ENCODE measurements at regions not wholly inside any gene's neighbourhood (a gene's known extent, or its start where the extent isn't known, plus 50 kb on each side); places are given as distances from the start of the nearest gene placed in this dataset.

- Histone ChIP-seq H2BK120ac (ENCODE audit: low read depth, low read length) (no peak overlapping the region), H3K79me1 (ENCODE audit: low read depth in 1 of 2, low read length in 2 of 2) (no peaks in the 10 kb centered on the region), H3K9ac (ENCODE audit: low read depth, low read length) (no peak overlapping the region), H3K18ac (ENCODE audit: low read depth, low read length) (no peak overlapping the region), H4K5ac (ENCODE audit: low read depth, low read length) (no peak overlapping the region), H2BK20ac (ENCODE audit: low read depth, low read length) (no peak overlapping the region), H2AK9ac (replicated peaks; ENCODE audit: low read depth, low read length, poor library complexity) (no peak overlapping the region), H4K8ac (ENCODE audit: low read depth in 2 of 2, low read length in 2 of 2) (no peak overlapping the region), H3K4ac (ENCODE audit: low read depth, low read length) (no peak overlapping the region), H3K4me3 (ENCODE audit: insufficient read depth, low read depth, low read length) (no peak overlapping the region), H2BK5ac (ENCODE audit: low read depth, low read length, poor library complexity, severe bottlenecking) (no peak overlapping the region), H3K4me2 (ENCODE audit: low read depth, low read length) (no peak overlapping the region), H3K9me3 (ENCODE audit: control insufficient read depth, insufficient read depth, low read length) (peaks cover 6% of the 10 kb centered on the region), H4K20me1 (ENCODE audit: insufficient read depth, low read length) (no peaks in the 10 kb centered on the region), H2BK15ac (ENCODE audit: low read depth, low read length) (no peak overlapping the region), H3K56ac (ENCODE audit: extremely low read depth, insufficient read depth, low read length) (no peak overlapping the region), H3K36me3 (ENCODE audit: control insufficient read depth, insufficient read depth, low read length) (no peaks in the 10 kb centered on the region), H3K23ac (ENCODE audit: low read depth, low read length) (no peak overlapping the region), H3K9me1 (ENCODE audit: insufficient read depth, low read length) (no peaks in the 10 kb centered on the region), H3K27me3 (ENCODE audit: control insufficient read depth, insufficient read depth, low read length) (no peaks in the 10 kb centered on the region), H4K91ac (ENCODE audit: insufficient read depth, low read depth, low read length) (no peak overlapping the region), H3K14ac (replicated peaks; ENCODE audit: low read depth, low read length) (no peak overlapping the region), H2AFZ (replicated peaks; ENCODE audit: low read length, poor library complexity) (no peak overlapping the region), H2AK5ac (ENCODE audit: low read depth, low read length) (no peak overlapping the region), H3K27ac (ENCODE audit: insufficient read depth, low read length) (no peak overlapping the region), H3K4me1 (ENCODE audit: control insufficient read depth, insufficient read depth, low read length) (no peaks in the 10 kb centered on the region)
- no peak for ATAC-seq (ENCODE audit: low read depth)
- POLR2A ChIA-PET (ENCODE audit: unreplicated experiment) = no interaction called here
- no CpG with 5 or more reads among the region's 2 CpGs for WGBS, 2 experiments (ENCODE audit: extremely low coverage in 2 of 2, insufficient read length in 1 of 2)
- TF ChIP-seq CEBPB (IDR thresholded peaks at IDR 0.05; ENCODE audit: low read depth, low read length) = no peak
- no peak for TF ChIP-seq CHD1 (IDR thresholded peaks at IDR 0.05; ENCODE audit: low read depth, low read length)
- TF ChIP-seq POLR2A (IDR thresholded peaks at IDR 0.05; ENCODE audit: low read depth, low read length) = no peak
- no peak for TF ChIP-seq MXI1 (IDR thresholded peaks at IDR 0.05; ENCODE audit: borderline replicate concordance, low read depth, low read length)
- TF ChIP-seq MAFK (IDR thresholded peaks at IDR 0.05; ENCODE audit: low read depth, low read length) = no peak
- TF ChIP-seq FOS (IDR thresholded peaks at IDR 0.05; ENCODE audit: low read depth, low read length) = no peak
- no peak for TF ChIP-seq NFE2L2 (IDR thresholded peaks at IDR 0.05; ENCODE audit: low read depth, low read length)
- TF ChIP-seq SMC3 (IDR thresholded peaks at IDR 0.05; ENCODE audit: low read depth, low read length) = no peak
- no peak for TF ChIP-seq USF2 (IDR thresholded peaks at IDR 0.05; ENCODE audit: low read depth, low read length)
- TF ChIP-seq, protein P1, sequence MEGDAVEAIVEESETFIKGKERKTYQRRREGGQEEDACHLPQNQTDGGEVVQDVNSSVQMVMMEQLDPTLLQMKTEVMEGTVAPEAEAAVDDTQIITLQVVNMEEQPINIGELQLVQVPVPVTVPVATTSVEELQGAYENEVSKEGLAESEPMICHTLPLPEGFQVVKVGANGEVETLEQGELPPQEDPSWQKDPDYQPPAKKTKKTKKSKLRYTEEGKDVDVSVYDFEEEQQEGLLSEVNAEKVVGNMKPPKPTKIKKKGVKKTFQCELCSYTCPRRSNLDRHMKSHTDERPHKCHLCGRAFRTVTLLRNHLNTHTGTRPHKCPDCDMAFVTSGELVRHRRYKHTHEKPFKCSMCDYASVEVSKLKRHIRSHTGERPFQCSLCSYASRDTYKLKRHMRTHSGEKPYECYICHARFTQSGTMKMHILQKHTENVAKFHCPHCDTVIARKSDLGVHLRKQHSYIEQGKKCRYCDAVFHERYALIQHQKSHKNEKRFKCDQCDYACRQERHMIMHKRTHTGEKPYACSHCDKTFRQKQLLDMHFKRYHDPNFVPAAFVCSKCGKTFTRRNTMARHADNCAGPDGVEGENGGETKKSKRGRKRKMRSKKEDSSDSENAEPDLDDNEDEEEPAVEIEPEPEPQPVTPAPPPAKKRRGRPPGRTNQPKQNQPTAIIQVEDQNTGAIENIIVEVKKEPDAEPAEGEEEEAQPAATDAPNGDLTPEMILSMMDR (conservative IDR thresholded peaks at IDR 0.05; ENCODE audit: low read depth, low read length) = no peak
- TF ChIP-seq RCOR1 (IDR thresholded peaks at IDR 0.05; ENCODE audit: insufficient replicate concordance, low read length) = no peak
- no peak for TF ChIP-seq BHLHE40 (IDR thresholded peaks at IDR 0.05; ENCODE audit: low read depth, low read length)
- no peak for TF ChIP-seq MAZ (IDR thresholded peaks at IDR 0.05; ENCODE audit: borderline replicate concordance, low read depth, low read length)
- no peak for TF ChIP-seq RFX5 (IDR thresholded peaks at IDR 0.05; ENCODE audit: low read depth, low read length)
- no peak for TF ChIP-seq RAD21 (IDR thresholded peaks at IDR 0.05; ENCODE audit: low read length)
- no peak for TF ChIP-seq ELK1 (IDR thresholded peaks at IDR 0.05; ENCODE audit: borderline replicate concordance, low read depth, low read length)
- CTCF ChIA-PET = no interaction called here
- in situ Hi-C loops (cut with MboI; ENCODE audit: low sequenced_read_pairs) (no loop called here), intact Hi-C loops (cut with micrococcal nuclease) (no loop called here), dilution Hi-C loops (cut with HindIII; ENCODE audit: low sequenced_read_pairs, unreplicated experiment) (no loop called here)
- DNase-seq = no peak
- no TSS peak for BruUV-seq (replicated peaks)
Measured at GRCh38 chr5:63854076-63854475, 108.2 kb downstream of the HTR1A start.

Measured in IMR-90 (cell line).